ENCODE measurements at regions not wholly inside any gene's neighbourhood (a gene's known extent, or its start where the extent isn't known, plus 50 kb on each side); places are given as distances from the start of the nearest gene placed in this dataset.

GRCh38 chr5:62902126-62902525, 323.5 kb downstream of the LRRC70 start:
- Histone ChIP-seq H3K18ac (ENCODE audit: insufficient read length, low read depth, low read length) (no peak overlapping the region), H2BK120ac (ENCODE audit: low read depth, low read length, poor library complexity, severe bottlenecking) (no peak overlapping the region), H3K4me1 (ENCODE audit: insufficient read depth, low read length) (no peaks in the 10 kb centered on the region), H4K5ac (ENCODE audit: insufficient read length, low read depth, low read length) (no peak overlapping the region), H3K4me2 (ENCODE audit: insufficient read depth, insufficient read length, low read length) (no peak overlapping the region), H4K8ac (replicated peaks; ENCODE audit: insufficient read length, low read depth, low read length) (no peak overlapping the region), H2AFZ (ENCODE audit: low read length) (no peak overlapping the region), H3K23ac (ENCODE audit: insufficient read length, low read depth, low read length) (no peak overlapping the region), H2BK20ac (ENCODE audit: low read depth, low read length, poor library complexity, severe bottlenecking) (no peak overlapping the region), H3K14ac (ENCODE audit: insufficient read depth, low read length) (no peak overlapping the region), H4K20me1 (ENCODE audit: control insufficient read depth, insufficient read depth, insufficient read length) (no peaks in the 10 kb centered on the region), H3K4ac (ENCODE audit: low read depth, low read length) (no peak overlapping the region), H2BK12ac (ENCODE audit: insufficient read length, low read depth, low read length) (no peak overlapping the region), H3K79me2 (ENCODE audit: insufficient read depth, low read length) (no peaks in the 10 kb centered on the region), H3T11ph (ENCODE audit: low read length) (no peak overlapping the region), H3K9ac (ENCODE audit: extremely low read depth, insufficient read length, low read length) (no peak overlapping the region), H3K9me3 (ENCODE audit: control insufficient read depth, low read depth, low read length) (no peaks in the 10 kb centered on the region), H3K56ac (ENCODE audit: insufficient read length, low read depth, low read length) (no peak overlapping the region), H4K91ac (ENCODE audit: insufficient read length, low read depth, low read length) (no peak overlapping the region), H3K79me1 (ENCODE audit: insufficient read depth, low read depth, low read length, poor library complexity, severe bottlenecking) (no peaks in the 10 kb centered on the region), H3K27me3 (ENCODE audit: insufficient read depth, low read length) (no peaks in the 10 kb centered on the region), H3K27ac (ENCODE audit: insufficient read length, low read depth, low read length) (no peak overlapping the region), H2AK5ac (ENCODE audit: insufficient read length, low read length) (no peak overlapping the region), H3K23me2 (ENCODE audit: insufficient read length, low read depth, low read length, poor library complexity, severe bottlenecking) (no peaks in the 10 kb centered on the region), H2BK5ac (ENCODE audit: insufficient read length, low read length) (no peak overlapping the region), H2BK15ac (ENCODE audit: low read depth, low read length) (no peak overlapping the region)
- no peaks in the 10 kb centered on the region for H3K27me3 Mint-ChIP-seq (ENCODE audit: low read depth)
- DNase-seq: no peak
- H3K27ac Mint-ChIP-seq: no peak overlapping the region
- H3K9me3 Mint-ChIP-seq: no peaks in the 10 kb centered on the region
- WGBS (ENCODE audit: extremely low coverage, insufficient read length, low lambda C conversion rate): no CpG with 5 or more reads among the region's 2 CpGs
- H3K4me3 Mint-ChIP-seq: no peak overlapping the region
- no peaks in the 10 kb centered on the region; a peak in 1 of 7 replicates for H3K36me3 Mint-ChIP-seq (ENCODE audit: insufficient read depth in 1 of 3, low read depth in 3 of 3)
- no peak for TF ChIP-seq CTCF (conservative IDR thresholded peaks at IDR 0.05)
- no peaks in the 10 kb centered on the region for H3K4me1 Mint-ChIP-seq

Data from H9 (cell line).